Hippocampal formation (tissue), 2 donors: ENCODE measurements at regions not wholly inside any gene's neighbourhood (a gene's known extent, or its start where the extent isn't known, plus 50 kb on each side); places are given as distances from the start of the nearest gene placed in this dataset.

ENCODE experiments used
- DNase-seq, 2 donors: peaks; one replicate each; lab custom pipeline; 2025; lab: John Stamatoyannopoulos, UW

DNA sequence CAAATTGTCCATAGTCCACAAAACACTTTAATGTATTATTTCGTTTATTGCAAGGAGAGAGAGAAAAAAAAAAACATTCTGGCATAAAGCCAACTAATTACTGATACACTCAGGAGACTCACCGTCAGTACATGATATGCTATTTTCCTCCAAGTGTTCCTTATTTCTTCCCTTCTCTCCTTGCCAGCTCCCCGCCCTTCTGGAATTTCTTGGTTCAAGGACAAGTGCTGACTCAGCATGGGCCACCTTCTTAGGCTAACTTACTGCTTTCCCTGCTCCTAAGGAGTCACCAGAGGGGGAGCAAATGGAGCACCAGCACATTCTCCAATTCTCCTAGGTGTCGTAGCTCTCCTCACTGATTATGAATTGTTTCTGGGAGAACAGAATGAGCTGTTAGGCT lies 133.8 kb upstream of the HDAC9 start:
- DNase-seq = no peak

DNA sequence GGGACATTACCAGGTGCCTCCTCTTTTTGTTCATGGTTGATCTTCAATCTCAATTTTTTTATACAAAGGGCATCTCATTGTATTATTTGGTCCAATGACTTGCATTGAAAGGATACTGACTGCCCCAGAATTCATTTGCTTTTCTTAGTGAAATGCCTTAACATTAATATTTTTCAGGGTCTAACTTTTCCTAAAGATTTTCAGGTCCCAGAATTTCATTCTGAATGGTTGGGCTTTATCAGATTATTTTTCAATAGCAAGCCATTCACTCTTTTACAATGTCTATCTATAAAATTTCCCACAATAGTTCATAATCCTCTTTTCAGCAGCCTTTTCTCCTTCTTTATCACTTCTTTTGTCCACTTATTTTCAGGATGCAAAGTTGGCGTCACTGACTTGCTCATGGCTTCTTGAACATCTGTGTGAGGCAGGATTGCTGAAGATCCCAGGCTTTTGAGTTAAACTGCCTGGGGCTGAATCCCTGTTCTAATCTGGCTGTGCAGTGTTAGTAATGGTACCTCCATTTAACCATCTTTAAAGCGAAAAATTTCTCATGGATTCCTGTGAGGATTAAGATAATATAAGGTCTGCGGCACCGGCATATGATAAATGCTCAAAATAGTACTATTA lies 131.7 kb upstream of the HDAC9 start:
- DNase-seq = no peak

DNA sequence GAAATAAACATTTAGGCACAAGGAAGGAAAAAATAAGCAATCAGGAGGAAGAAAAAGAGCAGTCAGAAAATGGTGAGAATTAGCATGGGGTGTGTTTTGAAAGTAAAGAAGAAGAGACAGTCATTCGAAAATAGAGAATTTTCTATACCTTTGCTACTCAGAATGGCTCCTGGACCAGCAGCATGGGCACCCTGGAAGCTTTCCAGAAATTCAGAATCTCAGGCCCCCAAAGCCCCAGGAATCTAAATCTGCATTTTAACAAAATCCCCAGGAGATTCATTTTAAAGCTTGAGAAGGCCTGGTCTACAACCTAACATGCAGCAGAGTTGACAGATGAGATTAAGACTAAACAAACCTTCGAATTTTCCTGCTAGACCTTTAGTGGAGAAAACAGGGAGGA lies 131.2 kb upstream of the HDAC9 start:
- DNase-seq = no peak

DNA sequence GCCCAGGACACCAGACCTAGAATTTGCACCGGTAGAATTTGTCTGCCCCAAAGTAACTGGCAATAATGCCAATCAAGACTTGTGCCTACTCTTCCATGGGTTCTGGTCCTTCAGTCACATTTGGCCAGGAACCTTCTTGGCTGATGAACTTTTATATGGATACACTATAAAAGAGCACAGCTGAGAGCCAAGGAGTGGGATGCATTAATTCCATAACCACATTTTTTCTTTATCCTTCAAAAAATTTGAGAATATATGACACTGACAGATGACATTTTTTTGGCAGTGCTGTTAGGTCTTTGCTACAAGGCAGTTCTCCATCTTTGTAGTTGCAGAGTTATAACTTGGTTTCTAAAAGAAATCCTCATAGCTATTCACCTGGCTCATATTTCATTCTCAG lies 129.2 kb upstream of the HDAC9 start:
- DNase-seq = no peak

DNA sequence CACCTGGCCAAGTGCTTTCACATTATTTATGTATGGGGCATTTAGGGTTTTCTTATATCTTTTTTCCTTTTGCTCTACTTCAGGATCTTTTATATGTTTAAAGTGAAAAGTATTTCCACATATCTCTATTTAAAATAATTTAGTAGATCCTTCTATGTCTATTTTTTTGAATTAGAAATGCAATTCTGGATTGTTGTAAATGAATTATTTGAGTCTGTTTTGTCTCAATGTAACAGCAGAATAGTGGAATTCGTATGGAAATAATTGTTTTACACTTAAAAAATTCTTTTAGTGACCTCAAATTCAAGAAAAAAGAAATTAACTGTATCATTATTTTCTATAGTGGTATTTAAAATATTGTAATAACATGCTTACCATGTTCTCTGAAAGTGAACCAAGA lies 126.5 kb upstream of the HDAC9 start:
- DNase-seq = no peak

DNA sequence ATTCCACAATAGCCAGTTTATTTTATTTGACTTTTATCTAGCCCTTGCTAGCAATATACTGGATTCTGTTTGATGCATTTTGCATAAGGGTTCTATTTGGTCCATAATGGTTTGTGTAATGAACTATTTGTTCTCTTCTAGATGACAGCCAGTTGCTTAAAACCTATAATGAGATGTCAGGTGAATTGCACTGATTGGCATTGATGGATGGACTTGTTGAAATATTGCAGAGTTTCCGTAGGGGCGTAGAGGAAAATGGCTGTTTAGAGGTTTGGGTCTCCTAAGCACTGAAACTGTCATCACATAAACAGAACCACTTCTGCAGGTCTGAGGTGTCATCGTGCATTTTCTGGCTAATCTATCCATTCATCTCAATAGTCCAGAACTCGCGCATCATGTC lies 124.9 kb upstream of the HDAC9 start:
- no peak for DNase-seq

DNA sequence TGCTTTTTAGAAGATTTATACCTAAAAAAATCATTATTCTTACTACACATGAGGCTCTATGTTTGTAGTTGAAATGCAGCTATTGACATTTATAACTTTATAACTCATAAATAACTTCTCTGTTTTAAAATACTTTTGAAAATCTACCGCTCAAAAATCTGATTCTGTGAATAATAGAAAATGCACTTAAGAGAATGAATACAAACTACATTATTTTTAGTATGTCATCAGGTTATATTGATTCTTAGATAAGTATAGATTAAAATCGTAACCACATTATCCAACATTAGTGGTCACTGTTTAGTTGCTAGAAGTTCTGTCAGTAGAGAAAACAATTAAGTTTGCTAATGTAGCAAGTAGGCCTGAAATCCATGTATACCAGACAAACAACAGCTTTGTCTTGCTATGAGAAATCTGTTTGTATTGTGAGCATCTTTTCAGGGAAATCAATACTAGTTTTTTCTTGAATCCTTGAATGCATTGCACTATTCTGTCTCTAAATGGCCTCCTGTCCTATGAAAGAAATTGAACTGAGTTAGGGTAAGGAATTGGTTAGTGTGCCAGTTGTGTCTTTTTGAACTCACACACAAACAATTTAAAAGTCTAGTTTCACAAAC lies 116.5 kb upstream of the HDAC9 start:
- no peak for DNase-seq

DNA sequence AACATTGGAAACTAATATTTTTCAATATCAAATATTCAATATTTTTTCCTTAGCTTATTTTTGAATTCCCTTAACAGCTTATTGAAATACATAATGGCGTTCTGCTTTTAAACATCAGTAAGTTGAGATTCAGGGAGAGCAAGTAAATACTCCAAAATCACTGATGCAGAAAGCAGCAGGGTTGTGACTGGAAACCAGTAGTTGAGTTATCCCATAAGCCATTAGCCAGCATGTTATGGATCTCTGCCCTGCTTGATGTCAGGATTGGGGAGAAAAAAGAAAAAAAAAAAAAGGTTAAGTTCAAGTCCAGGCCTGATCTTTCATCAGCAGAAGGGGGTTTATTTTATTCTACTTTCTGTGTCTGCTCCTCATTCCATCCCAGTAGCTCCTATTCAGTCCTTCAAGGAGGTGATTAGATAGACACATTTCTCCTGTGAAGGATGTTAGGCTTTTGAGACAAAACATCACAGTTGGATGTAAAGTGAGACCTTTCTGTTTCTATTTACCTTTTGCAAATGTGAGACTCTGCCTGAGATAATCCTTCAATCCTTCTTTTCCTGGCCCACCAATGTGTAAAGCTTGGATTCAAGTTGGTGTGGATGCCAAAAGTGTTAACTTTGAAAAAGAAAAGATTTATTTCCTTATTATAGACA lies 110.9 kb upstream of the HDAC9 start:
- DNase-seq = no peak

DNA sequence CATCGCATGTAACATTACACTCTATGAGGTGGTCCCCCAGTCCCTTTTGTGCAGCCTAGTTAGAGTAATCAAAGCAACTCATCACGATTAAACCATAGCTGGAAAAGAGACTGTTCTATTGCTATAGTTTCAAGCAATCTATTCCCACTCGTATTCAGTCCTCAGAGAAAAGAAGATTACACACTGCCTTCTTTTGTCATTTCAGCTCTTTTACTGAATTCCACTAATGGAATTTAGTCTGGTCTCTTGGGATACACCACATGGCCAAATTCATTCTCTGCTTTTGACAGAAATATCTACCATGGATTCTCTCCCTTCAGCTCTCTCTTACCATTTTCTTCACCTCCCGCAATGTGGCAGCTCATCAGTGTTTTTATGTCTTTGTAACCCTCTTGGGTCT lies 108.9 kb upstream of the HDAC9 start:
- no peak for DNase-seq

DNA sequence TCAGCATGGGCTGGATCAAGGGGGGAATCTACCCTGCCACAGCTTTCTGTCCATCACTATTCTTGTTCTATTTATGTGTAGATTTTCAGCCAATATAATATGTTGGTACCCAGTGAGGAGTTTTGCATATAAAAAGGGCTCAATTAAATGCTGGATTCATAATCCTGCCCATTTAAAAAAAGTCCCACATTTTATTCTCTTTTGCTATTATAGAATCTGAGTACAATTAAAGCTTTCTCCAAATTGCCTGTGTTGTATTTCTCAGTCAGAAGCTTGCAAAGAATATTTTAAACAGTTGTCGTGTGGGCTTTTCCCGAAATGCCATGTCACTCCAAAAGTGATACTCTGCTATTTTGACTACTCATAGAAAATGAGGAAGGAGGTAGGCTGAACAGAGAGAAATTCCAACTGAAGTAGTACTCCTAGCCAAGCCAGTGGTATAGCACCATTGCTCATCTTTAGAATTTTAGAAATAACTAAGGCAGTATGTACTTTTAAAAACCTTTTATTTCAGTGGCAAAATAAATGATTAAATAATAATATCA lies 108.3 kb upstream of the HDAC9 start:
- DNase-seq = peak in 1 of 2 donors; percentile 17

DNA sequence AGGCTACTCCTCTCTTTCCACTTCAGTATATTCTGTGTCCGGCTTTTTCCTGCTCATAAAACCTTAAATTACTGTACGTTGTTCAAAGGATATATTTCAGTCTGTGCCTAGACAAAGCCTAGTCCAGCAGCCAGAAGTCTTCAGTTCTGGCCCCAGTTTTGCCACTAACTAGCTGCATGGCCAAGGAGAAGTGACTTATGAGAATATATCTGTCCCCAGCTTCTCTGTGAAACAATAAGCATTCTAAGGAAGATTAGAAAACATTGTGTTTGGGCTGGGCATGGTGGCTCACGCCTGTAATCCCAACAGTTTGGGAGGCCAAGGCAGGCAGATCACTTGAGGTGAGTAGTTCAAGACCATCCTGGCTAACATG lies 105.0 kb upstream of the HDAC9 start:
- DNase-seq = no peak

DNA sequence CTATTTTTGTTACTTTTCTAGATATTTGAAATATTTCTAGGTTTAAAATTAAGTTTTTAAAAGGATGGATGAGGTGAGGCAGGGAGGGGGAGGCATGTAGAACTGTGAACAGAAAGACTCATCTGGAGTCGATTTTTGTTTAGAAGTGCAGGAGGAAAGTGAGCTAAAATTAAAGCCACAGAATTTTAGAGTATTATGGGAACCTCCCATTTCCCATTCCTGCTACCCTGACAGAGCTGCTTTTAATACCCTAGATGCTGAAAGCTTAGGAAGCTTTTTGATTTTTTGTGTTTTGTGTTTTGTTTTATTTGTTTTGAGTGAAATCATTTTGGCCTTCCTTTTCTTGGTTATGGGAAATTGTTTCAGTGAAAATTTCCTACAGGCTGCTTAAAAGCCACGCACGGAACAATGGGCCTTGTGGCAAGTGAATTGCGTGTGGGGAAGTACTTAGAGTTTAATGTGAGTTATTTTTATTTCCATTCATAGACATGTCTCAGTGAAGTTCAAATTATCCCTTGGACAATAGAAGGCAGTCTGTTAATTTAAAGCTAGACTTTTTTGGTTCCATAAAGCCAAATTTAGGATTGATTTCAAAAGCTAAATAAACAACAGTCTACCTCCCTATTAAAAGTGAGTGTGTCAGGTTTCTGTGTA lies 102.0 kb upstream of the HDAC9 start:
- no peak for DNase-seq

DNA sequence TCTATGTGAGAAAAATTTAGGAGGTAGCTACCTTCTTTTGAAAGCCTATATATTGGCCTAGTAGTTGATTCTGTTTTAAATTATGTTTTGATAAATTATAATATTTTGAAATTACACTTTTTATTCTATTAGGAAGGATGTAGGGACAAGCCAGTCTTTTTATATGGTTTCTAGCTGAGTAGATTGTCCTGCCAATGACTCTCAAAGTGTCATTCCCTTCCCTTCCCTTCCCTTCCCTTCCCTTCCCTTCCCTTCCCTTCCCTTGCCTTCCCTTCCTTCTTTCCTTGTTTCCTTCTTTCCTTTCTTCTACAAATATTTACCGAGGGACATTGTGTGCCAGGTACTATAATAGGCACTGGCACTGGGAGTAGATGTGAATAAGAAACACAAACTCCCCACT lies 99.7 kb upstream of the HDAC9 start:
- DNase-seq = no peak

DNA sequence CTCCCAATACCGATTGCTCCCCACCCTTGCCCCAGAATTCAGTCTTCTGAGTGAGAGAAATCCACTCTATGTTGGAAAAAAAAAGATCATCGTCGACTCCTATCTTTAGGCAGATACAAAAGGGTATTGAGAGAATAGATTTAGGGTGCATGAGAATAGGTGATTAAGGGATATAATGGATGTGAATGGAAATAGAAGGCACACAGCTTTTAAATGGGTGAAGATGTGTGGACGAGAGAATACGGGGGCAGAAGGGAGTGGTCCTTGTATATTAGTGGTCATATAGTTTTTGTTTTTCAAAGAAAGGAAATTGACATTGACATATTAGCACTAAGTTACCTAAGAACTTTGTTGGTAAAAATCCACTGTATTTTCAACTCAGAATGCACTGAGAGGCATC lies 98.6 kb upstream of the HDAC9 start:
- no peak for DNase-seq

DNA sequence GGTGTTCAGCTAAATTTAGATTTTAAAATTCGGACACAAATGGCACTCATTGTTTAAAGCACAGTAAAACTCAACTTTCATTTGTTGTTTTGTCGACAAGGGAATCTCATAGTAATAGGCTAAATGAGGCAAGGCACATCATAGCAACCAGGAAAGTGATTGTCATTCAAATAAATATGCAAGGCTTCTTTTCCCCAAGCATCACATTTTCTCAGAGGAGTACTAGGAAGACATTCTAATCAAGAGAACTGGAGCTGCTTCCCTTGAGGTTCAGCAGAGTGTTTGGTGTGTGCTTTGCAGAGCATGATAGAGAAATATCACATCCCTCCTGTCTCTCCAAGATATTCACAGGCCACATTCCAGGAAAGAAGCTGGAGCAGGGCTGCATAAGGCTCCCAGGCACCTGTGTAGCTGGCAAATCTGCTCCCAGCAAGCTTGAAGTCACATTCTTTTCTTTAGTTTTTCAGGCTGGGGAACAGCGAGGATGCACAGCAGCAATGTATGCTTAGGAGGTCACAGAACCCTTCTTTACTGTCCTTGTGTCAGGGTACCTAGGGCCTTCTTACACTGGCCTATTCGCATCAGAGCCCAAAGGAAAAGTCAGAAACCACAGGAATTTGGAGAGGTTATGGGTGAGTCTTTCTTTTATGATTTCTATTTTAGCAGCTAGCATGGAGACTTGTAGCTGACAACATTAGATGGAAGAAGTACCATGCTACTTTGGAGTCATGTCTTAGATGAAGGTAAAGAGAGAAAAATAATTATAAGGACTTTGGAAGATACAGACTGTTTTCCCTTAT lies 95.9 kb upstream of the HDAC9 start:
- no peak for DNase-seq

DNA sequence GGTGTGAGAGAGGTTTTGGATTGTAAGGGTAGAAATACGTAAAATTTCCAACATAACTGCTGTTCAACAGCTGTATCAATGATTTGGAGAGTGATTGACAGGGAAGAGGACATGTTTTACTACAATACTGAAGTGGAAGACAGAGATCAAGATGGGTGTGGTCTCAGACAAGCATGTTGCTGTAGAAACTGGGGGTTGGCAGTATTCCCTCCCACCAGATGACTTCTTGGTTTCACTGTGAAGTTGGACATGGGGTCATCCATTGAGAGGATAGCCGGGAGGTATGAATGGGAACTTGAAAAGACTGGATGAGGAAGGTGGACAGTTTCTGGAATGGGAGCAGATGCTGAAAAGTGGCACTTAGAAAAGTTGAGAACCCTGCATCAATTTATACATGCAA lies 95.3 kb upstream of the HDAC9 start:
- DNase-seq = no peak

DNA sequence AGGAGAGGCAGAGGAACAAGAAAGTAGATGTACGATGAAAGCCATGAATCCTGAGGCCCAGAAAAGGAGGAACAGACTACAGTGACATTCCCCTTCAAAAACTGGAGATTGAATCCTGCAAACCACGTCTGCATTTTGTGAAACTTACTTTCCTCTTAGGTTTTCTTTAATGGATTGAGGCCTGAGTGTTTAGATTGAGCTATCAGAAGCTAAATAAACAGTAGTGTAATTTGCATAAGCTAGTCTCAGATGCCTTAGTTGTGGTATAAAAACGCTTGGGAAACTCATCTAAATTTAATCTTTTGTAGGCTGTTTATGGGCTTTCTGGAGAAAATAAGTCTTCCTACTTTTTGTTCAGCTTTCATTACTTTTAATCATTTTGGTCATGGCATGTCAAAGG lies 94.8 kb upstream of the HDAC9 start:
- DNase-seq = no peak

DNA sequence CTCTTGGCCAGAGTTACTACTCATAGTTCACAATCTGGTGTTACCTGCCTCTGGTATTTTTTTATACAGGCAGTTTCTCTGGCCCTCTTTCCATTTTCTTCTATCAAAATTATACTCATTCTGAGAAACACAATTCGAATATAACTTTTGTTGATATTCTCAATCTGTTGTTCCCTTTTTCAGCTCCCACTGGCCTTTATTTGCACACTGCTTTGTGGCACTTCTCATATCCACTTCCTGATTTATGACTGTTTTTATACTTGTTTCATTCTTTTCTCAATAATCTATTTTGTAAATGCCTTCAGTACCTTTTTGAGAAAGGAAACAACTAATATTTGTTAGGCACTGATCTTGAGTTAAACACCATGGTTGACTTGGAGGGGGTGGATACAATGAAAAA lies 93.8 kb upstream of the HDAC9 start:
- no peak for DNase-seq

DNA sequence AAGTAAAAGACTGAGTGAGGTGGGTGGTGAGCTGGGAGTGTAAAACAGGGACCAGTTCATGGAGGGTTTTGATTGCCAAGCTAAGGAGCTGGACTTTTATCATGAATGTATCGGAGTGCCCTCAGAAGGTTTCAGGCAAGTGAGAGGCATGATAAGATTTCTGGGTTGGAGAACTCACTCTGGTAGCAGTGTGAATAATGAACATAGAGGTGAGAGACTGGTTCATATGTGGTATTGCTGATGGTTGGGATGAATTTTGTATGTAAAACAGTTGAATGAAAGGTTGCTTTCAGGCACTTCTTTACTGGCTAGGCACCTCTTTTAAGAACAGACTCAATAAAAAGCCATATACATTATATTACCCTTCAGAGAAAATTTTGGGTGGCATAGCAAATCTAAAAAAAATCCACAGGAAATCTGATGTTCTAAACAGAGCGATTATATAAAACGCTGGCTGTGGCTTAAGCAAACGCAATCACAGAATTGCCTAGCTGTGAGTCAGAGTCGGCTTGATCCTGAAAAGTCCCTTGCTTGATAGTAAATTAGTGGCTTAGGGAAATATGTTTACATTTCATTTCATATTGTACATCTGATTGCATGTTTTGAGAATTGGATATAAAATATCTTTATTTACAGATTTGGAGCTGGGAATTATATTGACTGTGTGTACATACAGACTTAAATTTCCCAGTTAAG lies 92.9 kb upstream of the HDAC9 start:
- DNase-seq = peak in 1 of 2 donors; percentile 28

DNA sequence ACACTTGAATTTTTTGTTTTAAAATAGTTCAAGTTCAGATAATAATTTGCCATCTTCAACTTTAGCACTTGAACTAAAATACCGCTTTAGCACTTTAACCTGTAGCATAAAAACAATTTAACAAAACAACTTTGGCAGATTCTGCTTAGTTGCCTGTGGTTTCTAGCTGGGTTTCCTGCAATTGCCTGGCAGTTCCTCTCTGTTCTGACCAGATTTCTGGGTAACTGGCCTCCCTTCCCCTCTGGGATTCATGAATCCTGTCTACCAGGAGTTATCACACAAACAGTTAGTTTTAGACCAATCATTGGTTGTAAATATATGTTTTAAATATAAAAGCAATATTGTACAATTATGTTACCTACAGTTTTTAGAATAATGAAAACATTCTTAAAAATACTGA lies 89.8 kb upstream of the HDAC9 start:
- DNase-seq = no peak

DNA sequence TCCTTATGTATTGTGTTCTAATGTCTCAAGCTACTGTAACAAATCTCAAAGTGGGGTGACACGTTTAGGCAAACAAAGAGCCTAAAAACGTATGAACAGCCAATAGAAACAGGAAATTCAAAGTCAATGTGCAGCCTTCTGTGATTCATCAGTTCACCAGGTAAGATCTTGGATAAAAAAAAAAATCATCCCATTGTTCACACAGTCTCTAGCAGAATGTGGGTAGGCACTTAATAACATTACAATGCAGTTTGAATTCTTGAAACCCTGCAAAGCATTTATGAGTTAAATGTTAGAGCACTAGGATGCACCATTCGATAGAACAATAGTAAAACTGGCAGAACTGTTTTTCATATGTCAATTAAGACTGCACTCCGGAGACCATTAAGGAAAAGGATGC lies 88.2 kb upstream of the HDAC9 start:
- no peak for DNase-seq

DNA sequence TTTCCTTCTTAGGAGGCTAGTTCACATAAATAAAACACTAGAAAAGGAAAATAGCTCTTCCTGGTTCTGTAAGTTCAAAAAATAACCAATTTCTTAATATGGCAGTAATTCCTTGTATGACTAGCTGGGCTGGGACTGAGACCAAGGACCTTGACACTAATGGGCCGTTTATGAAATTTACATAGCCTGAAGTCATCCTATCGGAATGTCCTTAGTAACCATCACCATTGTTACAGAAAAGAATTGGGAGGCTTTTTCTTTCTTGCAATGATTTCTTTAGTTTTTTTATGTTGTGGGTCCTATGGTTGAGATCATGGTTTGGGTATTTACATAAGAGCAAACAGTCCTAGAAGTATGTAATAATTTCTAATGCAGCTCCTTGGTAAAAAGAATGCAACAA lies 87.1 kb upstream of the HDAC9 start:
- no peak for DNase-seq
